OCI-LY3 (cell line): ENCODE measurements at regions not wholly inside any gene's neighbourhood (a gene's known extent, or its start where the extent isn't known, plus 50 kb on each side); places are given as distances from the start of the nearest gene placed in this dataset.
A peak's percentile ranks its signal among the peaks of the same experiment; 100 is the strongest.

ENCODE experiments used
- H2AFZ ChIP-seq: fragments of 200-600, 300-600 bp; shearing (Covaris generic); 2 replicates; pipeline ENCODE4 v1.6.0; 2014; ENCODE audit warnings: antibody characterized with exemption, low read depth, low read length
- H3K27ac ChIP-seq: fragments of 200-600, 300-600 bp; sonication (generic); 2 replicates; pipeline ENCODE4 v1.5.1; 2014; ENCODE audit warnings: mild to moderate bottlenecking, low read length, moderate library complexity, mixed read lengths
- H3K27me3 ChIP-seq: fragments of 200-600, 300-600 bp; sonication (generic); 2 replicates; pipeline ENCODE4 v1.6.1; 2014; ENCODE audit warnings: low read depth, low read length, mixed read lengths
- H3K36me3 ChIP-seq: fragments of 200-600, 300-600 bp; sonication (generic); replicated peaks from 2 replicates; pipeline ENCODE3; 2014; ENCODE audit warnings: low read depth, low read length, mixed read lengths
- H3K4me1 ChIP-seq: fragments of 300-600, 200-600 bp; sonication (generic); 2 replicates; pipeline ENCODE4 v1.6.1; 2014; ENCODE audit warnings: low read length, mixed read lengths
- H3K4me2 ChIP-seq: fragments of 200-600, 300-600 bp; sonication (generic); 2 replicates; pipeline ENCODE4 v1.6.1; 2014; ENCODE audit warnings: low read length, mixed read lengths
- H3K4me3 ChIP-seq: fragments of 300-600, 200-600 bp; sonication (generic); 2 replicates; pipeline ENCODE4 v1.5.1; 2014; ENCODE audit warnings: antibody characterized with exemption, mild to moderate bottlenecking, low read length, moderate library complexity
- H3K79me2 ChIP-seq: fragments of 300-600, 200-600 bp; shearing (Covaris generic); 2 replicates; pipeline ENCODE4 v1.6.1; 2014; ENCODE audit warnings: mild to moderate bottlenecking, low read length, mixed read lengths
- H3K9ac ChIP-seq: fragments of 300-600, 200-600 bp; shearing (Covaris generic); 2 replicates; pipeline ENCODE4 v1.6.0; 2014; ENCODE audit warnings: mild to moderate bottlenecking, low read length, moderate library complexity
- H3K9me3 ChIP-seq: fragments of 200-600, 300-600 bp; shearing (Covaris generic); 2 replicates; pipeline ENCODE4 v1.6.1; 2014; ENCODE audit warnings: low read length, mixed read lengths; ENCODE audit not compliant: insufficient read depth
- H4K20me1 ChIP-seq: fragments of 200-600, 300-600 bp; sonication (generic); 2 replicates; pipeline ENCODE4 v1.6.1; 2016; ENCODE audit warnings: low read length, mixed read lengths; ENCODE audit not compliant: insufficient read depth
- EZH2phosphoT487 ChIP-seq: fragments of 200-600 bp; shearing (Covaris generic); IDR thresholded peaks from 2 replicates; pipeline ENCODE4 v1.6.1; 2018; ENCODE audit warnings: antibody characterized with exemption, mixed run types, low read depth
- TF ChIP-seq, protein P1 (sequence below): fragments of 200-600, 300-600 bp; sonication (generic); IDR thresholded peaks from 2 replicates; pipeline ENCODE4 v1.5.1; 2014; ENCODE audit warnings: antibody characterized with exemption, low read length, low read depth

DNA sequence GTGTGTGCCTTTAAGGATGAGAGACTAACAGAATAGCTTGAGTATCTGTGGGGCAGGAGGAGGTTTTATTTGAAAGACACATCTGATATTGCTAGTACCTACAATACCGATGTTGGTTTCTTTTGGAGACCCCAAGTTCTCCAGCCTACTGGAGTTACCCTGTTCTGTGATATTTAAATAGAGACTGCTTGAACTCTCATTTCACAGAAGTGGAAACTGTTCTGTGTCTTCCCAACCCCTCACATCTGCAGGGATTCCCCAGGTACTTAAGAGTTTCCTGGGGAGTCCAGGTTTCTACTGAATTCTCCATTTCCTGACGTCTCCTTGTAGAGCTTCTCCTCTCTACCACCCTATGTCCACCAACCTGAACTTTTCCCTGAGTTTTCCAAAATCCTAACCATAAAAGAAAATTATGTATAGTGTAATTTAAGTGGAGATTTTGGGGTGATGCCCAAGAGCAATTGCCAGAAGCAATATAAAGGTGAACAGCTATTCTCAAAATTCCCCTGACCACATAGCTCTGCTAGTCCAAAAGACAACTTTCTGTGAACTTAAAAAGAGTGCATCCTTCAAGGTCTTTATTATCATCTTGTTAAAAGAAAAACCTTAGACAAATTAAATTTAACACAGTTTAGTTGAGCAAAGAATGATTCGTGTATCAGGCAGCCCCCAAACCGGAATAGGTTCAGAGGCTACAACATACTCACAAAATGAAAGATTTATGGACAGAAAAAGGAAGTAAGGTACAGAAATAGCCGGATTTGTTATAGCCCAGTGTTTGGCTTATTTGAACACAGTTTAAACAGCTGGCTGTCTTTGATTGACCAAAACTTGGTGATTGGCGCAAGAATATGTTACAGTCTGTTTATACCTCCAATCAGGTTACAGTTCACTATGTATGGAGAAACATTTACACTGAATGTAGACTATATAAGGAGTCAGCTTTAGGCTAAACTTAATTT lies 373.4 kb downstream of the NUAK1 start:
- Histone ChIP-seq H3K4me2 (peak overlapping the region; percentile 75), H3K27ac (peak overlapping the region; percentile 85), H3K36me3 (no peaks in the 10 kb centered on the region), H3K27me3 (no peaks in the 10 kb centered on the region), H3K9me3 (no peaks in the 10 kb centered on the region), H3K9ac (peak overlapping the region; percentile 58; the same call in 1 of the 2 replicates), H3K4me3 (peak overlapping the region; percentile 45), H4K20me1 (no peaks in the 10 kb centered on the region), H3K79me2 (no peaks in the 10 kb centered on the region), H3K4me1 (peaks cover 61% of the 10 kb centered on the region), H2AFZ (peak overlapping the region; percentile 36)
- TF ChIP-seq, protein P1, sequence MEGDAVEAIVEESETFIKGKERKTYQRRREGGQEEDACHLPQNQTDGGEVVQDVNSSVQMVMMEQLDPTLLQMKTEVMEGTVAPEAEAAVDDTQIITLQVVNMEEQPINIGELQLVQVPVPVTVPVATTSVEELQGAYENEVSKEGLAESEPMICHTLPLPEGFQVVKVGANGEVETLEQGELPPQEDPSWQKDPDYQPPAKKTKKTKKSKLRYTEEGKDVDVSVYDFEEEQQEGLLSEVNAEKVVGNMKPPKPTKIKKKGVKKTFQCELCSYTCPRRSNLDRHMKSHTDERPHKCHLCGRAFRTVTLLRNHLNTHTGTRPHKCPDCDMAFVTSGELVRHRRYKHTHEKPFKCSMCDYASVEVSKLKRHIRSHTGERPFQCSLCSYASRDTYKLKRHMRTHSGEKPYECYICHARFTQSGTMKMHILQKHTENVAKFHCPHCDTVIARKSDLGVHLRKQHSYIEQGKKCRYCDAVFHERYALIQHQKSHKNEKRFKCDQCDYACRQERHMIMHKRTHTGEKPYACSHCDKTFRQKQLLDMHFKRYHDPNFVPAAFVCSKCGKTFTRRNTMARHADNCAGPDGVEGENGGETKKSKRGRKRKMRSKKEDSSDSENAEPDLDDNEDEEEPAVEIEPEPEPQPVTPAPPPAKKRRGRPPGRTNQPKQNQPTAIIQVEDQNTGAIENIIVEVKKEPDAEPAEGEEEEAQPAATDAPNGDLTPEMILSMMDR, result no peak
- TF ChIP-seq EZH2phosphoT487, result no peak

DNA sequence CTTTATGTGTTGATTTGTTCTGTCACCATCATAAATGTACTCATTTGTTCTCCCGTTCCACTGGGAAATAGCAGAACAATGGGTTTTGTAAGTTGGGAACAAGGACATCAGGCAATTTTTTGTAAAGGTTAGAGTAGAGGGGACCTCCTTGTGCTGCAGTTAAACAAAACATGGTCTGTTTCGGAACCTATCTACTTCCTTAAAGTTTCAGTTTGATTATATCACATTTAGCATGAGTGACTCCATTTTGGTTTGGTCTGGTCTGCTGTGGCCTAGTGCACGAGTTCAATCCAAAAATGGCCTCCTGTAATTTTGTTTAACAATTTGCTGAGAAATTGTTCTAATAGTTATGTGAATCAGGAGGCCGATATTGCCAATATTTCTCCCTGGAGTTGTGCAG lies 372.7 kb downstream of the NUAK1 start:
- Histone ChIP-seq H3K4me1 (peaks cover 67% of the 10 kb centered on the region), H2AFZ (peak overlapping the region; percentile 36; the same call in 1 of the 2 replicates), H3K79me2 (no peaks in the 10 kb centered on the region), H4K20me1 (no peaks in the 10 kb centered on the region), H3K36me3 (no peaks in the 10 kb centered on the region), H3K4me3 (peak overlapping the region; percentile 45), H3K9me3 (no peaks in the 10 kb centered on the region), H3K27ac (peak overlapping the region; percentile 85), H3K4me2 (peak overlapping the region; percentile 75), H3K27me3 (no peaks in the 10 kb centered on the region), H3K9ac (peak overlapping the region; percentile 58; the same call in 1 of the 2 replicates)
- no peak for TF ChIP-seq EZH2phosphoT487
- TF ChIP-seq, protein P1, result no peak

DNA sequence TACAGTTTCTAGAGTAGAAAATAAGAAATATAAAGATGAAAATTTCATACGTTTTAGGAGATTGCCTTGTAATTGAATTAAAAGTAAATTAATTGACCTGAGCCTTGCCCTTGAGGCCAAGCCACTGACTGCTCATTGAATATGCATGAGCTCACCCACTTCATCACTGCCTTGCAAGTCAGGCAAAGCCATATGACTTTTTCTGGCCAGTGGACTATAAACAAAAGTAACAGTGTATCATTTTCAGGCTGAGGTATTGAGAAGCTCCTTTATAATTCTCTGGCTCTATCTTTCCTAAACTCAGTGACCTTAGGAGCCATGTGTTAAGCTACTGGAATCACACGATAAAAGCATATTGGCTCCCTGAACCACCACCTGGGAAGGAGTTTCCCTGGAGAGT lies 369.3 kb downstream of the NUAK1 start:
- no peak for TF ChIP-seq EZH2phosphoT487
- TF ChIP-seq, protein P1, result no peak
- no peaks in the 10 kb centered on the region for H3K79me2 ChIP-seq
- no peaks in the 10 kb centered on the region for H3K9me3 ChIP-seq
- H3K27ac ChIP-seq, result no peak overlapping the region
- no peaks in the 10 kb centered on the region for H4K20me1 ChIP-seq
- H3K27me3 ChIP-seq, result no peaks in the 10 kb centered on the region
- H3K4me3 ChIP-seq, result no peak overlapping the region
- H3K4me1 ChIP-seq, result peaks cover 84% of the 10 kb centered on the region
- H3K9ac ChIP-seq, result no peak overlapping the region
- no peak overlapping the region for H2AFZ ChIP-seq
- H3K36me3 ChIP-seq, result no peaks in the 10 kb centered on the region
- H3K4me2 ChIP-seq, result no peak overlapping the region

DNA sequence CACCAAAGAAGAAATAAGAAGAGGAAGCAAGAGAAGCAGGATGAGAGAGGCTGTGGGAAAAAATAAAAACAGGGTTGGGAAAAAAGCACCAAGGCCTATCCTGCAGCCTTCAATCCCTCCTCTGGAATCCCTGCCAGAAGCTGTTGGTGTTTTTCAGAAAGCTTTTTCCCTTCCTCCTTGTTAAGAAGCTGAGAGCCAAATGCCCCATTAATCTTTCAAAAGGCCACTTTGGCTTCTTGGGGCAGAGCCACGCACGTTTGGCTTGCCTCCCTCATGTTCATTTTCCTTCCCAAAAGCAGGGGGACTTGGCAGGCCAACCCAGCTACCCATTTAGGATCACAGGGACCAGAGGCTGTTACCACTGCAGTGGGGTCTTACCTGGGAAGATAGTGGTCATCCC lies 365.3 kb downstream of the NUAK1 start:
- H4K20me1 ChIP-seq, result no peaks in the 10 kb centered on the region
- no peak overlapping the region for H3K27ac ChIP-seq
- peaks cover 50% of the 10 kb centered on the region for H3K4me1 ChIP-seq
- H3K79me2 ChIP-seq, result no peaks in the 10 kb centered on the region
- no peaks in the 10 kb centered on the region for H3K27me3 ChIP-seq
- no peak overlapping the region for H3K4me2 ChIP-seq
- no peak overlapping the region for H3K4me3 ChIP-seq
- H3K9me3 ChIP-seq, result no peaks in the 10 kb centered on the region
- H3K36me3 ChIP-seq, result no peaks in the 10 kb centered on the region
- TF ChIP-seq EZH2phosphoT487, result no peak
- TF ChIP-seq, protein P1, result no peak
- H3K9ac ChIP-seq, result no peak overlapping the region
- no peak overlapping the region for H2AFZ ChIP-seq
